ENCODE measurements at regions not wholly inside any gene's neighbourhood (a gene's known extent, or its start where the extent isn't known, plus 50 kb on each side); places are given as distances from the start of the nearest gene placed in this dataset.
"Not testable (repeated sequence)": the region's sequence is repeated elsewhere in the genome, so short reads cannot be mapped to it uniquely, and the experiment has no call there.

GRCh38 chr17:15847447-15848229 lies 97.3 kb upstream of the ADORA2B start:
- not testable (repeated sequence) for TF ChIP-seq CTCF, POLR2A (IDR thresholded peaks at IDR 0.05)
